Heart right ventricle (tissue), 16 donors: ENCODE measurements at regions not wholly inside any gene's neighbourhood (a gene's known extent, or its start where the extent isn't known, plus 50 kb on each side); places are given as distances from the start of the nearest gene placed in this dataset.

ENCODE experiments used
- ATAC-seq, 8 donors: fragments of 200-7000 bp; cut with Tn5 transposase; one replicate each; pipeline ENCODE4 v1.9.1; 2020; ENCODE audit warnings: mild to moderate bottlenecking in 8 of 8, moderate library complexity in 8 of 8, moderate number of reproducible peaks in 1 of 8
- DNase-seq, 2 donors: peaks; one replicate each; pipeline ENCODE4 v3.0.0-alpha.2; 2020
- H3K27ac ChIP-seq, 10 donors: fragments of 200-600 bp; sonication (generic) in 2 of 10; one replicate each; pipeline versions ENCODE4 v1.5.0 to v1.8.0; 2020 to 2022; ENCODE audit warnings: mild to moderate bottlenecking in 3 of 10
- H3K27me3 ChIP-seq, 7 donors: fragments of 200-600 bp; one replicate each; pipeline ENCODE4 v1.8.0; 2021 to 2022; ENCODE audit warnings: mild to moderate bottlenecking in 2 of 7
- H3K36me3 ChIP-seq, 9 donors: fragments of 200-600 bp; sonication (generic) in 1 of 9; one replicate each; pipeline versions ENCODE4 v1.5.0 to v1.8.0; 2020 to 2022; ENCODE audit warnings: mild to moderate bottlenecking in 2 of 9
- H3K4me1 ChIP-seq, 9 donors: fragments of 200-600 bp; sonication (generic) in 1 of 9; one replicate each; pipeline versions ENCODE4 v1.5.0 to v1.8.0; 2020 to 2022; ENCODE audit warnings: mild to moderate bottlenecking in 4 of 9
- H3K4me3 ChIP-seq, 10 donors: fragments of 200-600 bp; sonication (generic) in 2 of 10; one replicate each; pipeline versions ENCODE4 v1.5.0 to v1.8.0; 2020 to 2022; ENCODE audit warnings: mild to moderate bottlenecking in 7 of 10, moderate library complexity in 2 of 10
- H3K9me3 ChIP-seq, 11 donors: fragments of 200-600 bp in 10 of 11; sonication (generic) in 2 of 11; one replicate each; pipeline versions ENCODE4 v1.5.0 to v1.8.0; 2013 to 2022; ENCODE audit warnings: mild to moderate bottlenecking in 2 of 11, control low read depth in 1 of 11, moderate library complexity in 1 of 11
- WGBS, 2 donors: extraction: QIAGEN DNeasy Blood & Tissue Kit; methylation state at CpG; one replicate each; pipeline ENCODE4 v1.1.7; 2013; ENCODE audit warnings: inconsistent platforms in 1 of 2; 5-methylcytosine and 5-hydroxymethylcytosine counted together
- intact Hi-C, 10 donors: fragments of 100-400 bp; cut with DNase I; formaldehyde crosslinking; loops; one replicate each; pipeline versions ENCODE4 v1.11.1 to v1.14.2; 2022
- TF ChIP-seq, protein P1 (sequence below), 9 donors: fragments of 200-600 bp; sonication (generic) in 2 of 9; IDR thresholded peaks; one replicate each; pipeline versions ENCODE4 v1.5.0 to v1.8.0; 2021 to 2022; ENCODE audit warnings: antibody characterized with exemption in 9 of 9, mild to moderate bottlenecking in 5 of 9, moderate library complexity in 1 of 9
- donor health status: Arrhythmogenic right ventricular cardiomyopathy.
- donor health status: ischemic (EF 13 %, LVEDD 7.1; RV severe dilation, severe dysfunction).
- donor health status: healthy with polysubstance abuse.
- donor health status: DM: no; HTN: yes; CAD: no.
- donor health status: DM: no; HTN: no; CAD: no.
- donor health status: ischemic (EF 25% LVEDD 6.9; RV normal size, moderate dysfunction).
- donor health status: ischemic (EF 25% LVEDD 5.7; RV mildly dilated, moderate dysfunction).
- donor health status: healthy.
- donor health status: DM: yes; HTN: yes; CAD: no.
- donor health status: Ischemic cardiomyopathy.
- donor health status: ischemic (EF 35%, LVEDD 5.7; RV mildly dilated, moderate dysfunction).
- donor health status: nonischemic (EF 11% LVEDD 7.7; RV severe dilation, severe dysfunction).
- donor health status: DM: yes; HTN: yes; CAD: no.
- donor health status: PGD.
- donor health status: ischemic (EF 29% LVEDD 5.4; RV normal size, mild dysfunction).
- donor health status: nonischemic (EF 23%, LVEDD 6.1; RV moderate dilation, normal function).

DNA sequence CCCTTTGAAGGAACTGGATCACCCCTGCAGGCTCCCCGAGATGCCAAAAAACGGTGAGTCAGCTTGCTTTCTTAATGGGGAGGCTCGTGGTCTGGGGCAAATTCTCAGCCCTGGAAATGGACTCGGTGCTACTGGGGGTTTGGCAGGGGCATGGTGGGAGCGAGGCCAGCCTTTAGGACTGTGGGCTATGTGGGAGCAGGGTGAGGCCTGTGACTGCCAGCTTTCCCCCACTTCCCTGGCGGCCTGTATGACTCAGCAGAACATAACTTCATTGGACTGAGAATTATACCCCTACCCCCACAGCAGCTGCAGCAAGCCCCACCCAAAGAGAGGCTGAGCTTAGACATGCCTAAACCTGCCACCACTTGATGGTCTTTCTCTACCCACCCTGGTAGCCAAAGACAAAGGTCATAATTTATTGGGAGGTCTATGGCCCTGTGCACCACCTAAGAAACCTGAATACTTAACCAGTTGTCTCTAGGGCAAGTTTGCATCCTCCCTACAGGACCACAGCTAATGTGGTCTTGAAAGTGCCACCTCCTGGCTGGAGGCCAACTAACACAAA is 325.3 kb downstream of the TLE1 start:
- DNase-seq (no peak), ATAC-seq (no peak)
- WGBS, 2 donors = 93 to 96% methylated on average over 6 of the region's 6 CpGs
- intact Hi-C loops = no loop called here
- Histone ChIP-seq H3K27ac (no peak overlapping the region), H3K27me3 (no peaks in the 10 kb centered on the region), H3K36me3 (no peaks in the 10 kb centered on the region), H3K4me1 (no peaks in the 10 kb centered on the region), H3K4me3 (no peak overlapping the region), H3K9me3 (peaks cover 0 to 31% (median 3%) of the 10 kb centered on the region in 11 donors)
- TF ChIP-seq, protein P1, sequence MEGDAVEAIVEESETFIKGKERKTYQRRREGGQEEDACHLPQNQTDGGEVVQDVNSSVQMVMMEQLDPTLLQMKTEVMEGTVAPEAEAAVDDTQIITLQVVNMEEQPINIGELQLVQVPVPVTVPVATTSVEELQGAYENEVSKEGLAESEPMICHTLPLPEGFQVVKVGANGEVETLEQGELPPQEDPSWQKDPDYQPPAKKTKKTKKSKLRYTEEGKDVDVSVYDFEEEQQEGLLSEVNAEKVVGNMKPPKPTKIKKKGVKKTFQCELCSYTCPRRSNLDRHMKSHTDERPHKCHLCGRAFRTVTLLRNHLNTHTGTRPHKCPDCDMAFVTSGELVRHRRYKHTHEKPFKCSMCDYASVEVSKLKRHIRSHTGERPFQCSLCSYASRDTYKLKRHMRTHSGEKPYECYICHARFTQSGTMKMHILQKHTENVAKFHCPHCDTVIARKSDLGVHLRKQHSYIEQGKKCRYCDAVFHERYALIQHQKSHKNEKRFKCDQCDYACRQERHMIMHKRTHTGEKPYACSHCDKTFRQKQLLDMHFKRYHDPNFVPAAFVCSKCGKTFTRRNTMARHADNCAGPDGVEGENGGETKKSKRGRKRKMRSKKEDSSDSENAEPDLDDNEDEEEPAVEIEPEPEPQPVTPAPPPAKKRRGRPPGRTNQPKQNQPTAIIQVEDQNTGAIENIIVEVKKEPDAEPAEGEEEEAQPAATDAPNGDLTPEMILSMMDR (IDR thresholded peaks at IDR 0.05) = no peak

DNA sequence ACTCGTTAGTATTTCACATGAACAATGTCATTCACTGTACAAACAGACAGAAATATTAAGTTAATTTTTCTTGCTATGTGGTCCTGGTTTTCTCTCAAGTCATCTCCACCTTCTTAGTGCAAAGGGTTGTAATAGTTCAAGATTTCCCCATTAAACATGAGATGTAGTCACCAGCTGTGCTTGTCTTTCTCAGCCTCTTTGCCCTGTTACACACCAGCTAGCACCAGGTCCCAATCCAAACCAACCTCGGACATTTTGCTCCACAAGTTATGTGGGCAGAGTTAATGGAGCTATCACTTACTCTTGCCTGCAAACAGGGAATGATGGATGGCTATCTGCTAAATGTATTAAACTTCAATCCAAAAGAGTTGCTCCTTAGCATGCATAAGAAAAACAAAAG is 328.1 kb downstream of the TLE1 start:
- Histone ChIP-seq H3K4me1 (no peaks in the 10 kb centered on the region), H3K9me3 (peaks cover 0 to 22% (median 3%) of the 10 kb centered on the region in 11 donors), H3K36me3 (no peaks in the 10 kb centered on the region), H3K27me3 (no peaks in the 10 kb centered on the region), H3K4me3 (no peak overlapping the region), H3K27ac (no peak overlapping the region)
- TF ChIP-seq, protein P1 (IDR thresholded peaks at IDR 0.05) = no peak
- no peak for DNase-seq
- 75 to 84% methylated on average over 2 of the region's 2 CpGs for WGBS, 2 donors
- intact Hi-C loops = no loop called here
- ATAC-seq = no peak

DNA sequence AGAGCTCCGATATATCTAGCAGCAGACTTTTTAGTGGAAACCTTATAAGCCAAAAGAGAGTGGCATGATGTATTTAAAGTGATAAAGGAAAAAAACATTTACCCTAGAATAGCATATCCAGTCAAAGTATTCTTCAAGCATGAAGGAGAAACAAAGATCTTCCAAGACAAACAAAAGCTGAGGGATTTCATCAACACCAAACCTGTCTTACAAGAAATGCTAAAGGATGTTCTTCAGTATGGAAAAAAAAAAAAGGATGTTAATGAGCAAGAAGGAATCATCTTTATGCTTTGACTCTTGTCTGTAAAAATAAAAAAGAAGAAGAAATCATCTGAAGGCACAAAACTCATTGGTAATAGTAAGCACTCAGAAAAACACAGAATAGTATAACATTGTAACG is 338.2 kb downstream of the TLE1 start:
- no peaks in the 10 kb centered on the region for H3K4me1 ChIP-seq
- TF ChIP-seq, protein P1 (IDR thresholded peaks at IDR 0.05) = no peak
- DNase-seq (no peak), ATAC-seq (no peak)
- 88 to 96% methylated on average over 2 of the region's 2 CpGs for WGBS, 2 donors
- H3K36me3 ChIP-seq = no peaks in the 10 kb centered on the region
- no peak overlapping the region for H3K4me3 ChIP-seq
- intact Hi-C loops = no loop called here
- H3K9me3 ChIP-seq = no peaks in the 10 kb centered on the region
- H3K27me3 ChIP-seq = no peaks in the 10 kb centered on the region
- no peak overlapping the region for H3K27ac ChIP-seq

DNA sequence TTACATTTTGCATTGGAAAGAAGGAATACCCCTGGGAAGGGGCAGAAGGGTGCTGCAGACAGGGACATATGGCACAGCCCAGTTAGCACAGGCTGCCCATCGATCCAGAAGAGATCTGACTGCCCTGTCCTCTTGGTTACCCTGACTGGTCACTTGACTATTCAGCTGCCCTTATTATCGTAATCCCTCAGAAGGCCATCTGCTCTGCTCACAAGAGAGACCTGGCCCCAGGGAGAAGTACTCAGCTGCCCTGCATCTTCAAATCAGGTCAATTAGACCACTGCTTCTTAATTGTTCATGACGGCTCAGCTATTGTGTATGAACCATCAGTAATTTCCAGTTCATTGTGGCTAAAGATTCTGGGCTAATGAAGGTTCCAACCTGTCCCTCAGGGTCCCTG is 345.0 kb downstream of the TLE1 start:
- DNase-seq = no peak

More for the DNA sequence above, 345.0 kb downstream of the TLE1 start:
- Histone ChIP-seq H3K36me3 (no peaks in the 10 kb centered on the region), H3K27me3 (no peaks in the 10 kb centered on the region), H3K4me3 (no peak overlapping the region), H3K27ac (no peak overlapping the region), H3K9me3 (no peaks in the 10 kb centered on the region), H3K4me1 (no peaks in the 10 kb centered on the region)
- intact Hi-C loops = no loop called here
- TF ChIP-seq, protein P1 (IDR thresholded peaks at IDR 0.05) = no peak
- whole genome bisulfite sequencing, 2 donors = 72 to 89% methylated on average over 3 of the region's 3 CpGs
- ATAC-seq = no peak
